K562 (cell line): ENCODE measurements at regions not wholly inside any gene's neighbourhood (a gene's known extent, or its start where the extent isn't known, plus 50 kb on each side); places are given as distances from the start of the nearest gene placed in this dataset.

Experiments used
- ATAC-seq: fragments of 200-7000 bp; cut with Tn5 transposase; 3 replicates; pipeline ENCODE4 v1.9.1; 2020; ENCODE audit warnings: moderate library complexity
- BruUV-seq: library from RNA; stranded (reverse); fragments of 400-500 nt; replicated peaks from 2 replicates; lab custom pipeline; 2021; lab: Mats Ljungman, UMichigan
- CTCF ChIA-PET: fragments of 300-600 bp; formaldehyde crosslinking; extraction: SDS; loops from one replicate; lab custom pipeline; 2021; ENCODE audit warnings: low intra/inter-chr PET ratio; lab: Yijun Ruan, JAX
- POLR2A ChIA-PET: fragments of 300-600, 350-650 bp; sonication (Branson Sonifier 250); formaldehyde crosslinking; extraction: SDS; loops from one replicate; lab custom pipeline; 2021; ENCODE audit warnings: antibody characterized with exemption, inconsistent platforms; lab: Yijun Ruan, JAX
- DNase-seq, 4 experiments: peaks; one replicate each; pipeline versions ENCODE4 v3.0.0 to v3.0.0-alpha.2; 2011 to 2018; ENCODE audit warnings: low spot score in 3 of 4, mixed read lengths in 3 of 4; ENCODE audit errors: extremely low read depth in 1 of 4
- FAIRE-seq: peaks from 2 replicates; lab custom pipeline; 2011; peaks lifted over from hg19 to GRCh38; lab: Jason Lieb, UNC
- H2AFZ ChIP-seq: 2 replicates; pipeline ENCODE4 v1.6.0; 2011; ENCODE audit warnings: low read depth, low read length, control low read depth, inconsistent platforms
- H3K27ac ChIP-seq: fragments of 200-600 bp; 3 replicates; pipeline ENCODE4 v1.8.0; 2011; ENCODE audit warnings: low read depth, mild to moderate bottlenecking, control low read depth, inconsistent platforms, low read length, moderate library complexity, mixed read lengths; ENCODE audit errors: extremely low read depth
- H3K27me3 ChIP-seq, 2 experiments: fragments of 300-600 bp in 1 of 2; 2 replicates in 1 of 2; 3 replicates in 1 of 2; pipeline versions ENCODE4 v1.6.0 to v1.8.0; 2011; ENCODE audit warnings: inconsistent platforms in 2 of 2, low read length in 2 of 2, mild to moderate bottlenecking in 1 of 2, mixed read lengths in 1 of 2, moderate library complexity in 1 of 2; ENCODE audit not compliant: control insufficient read depth in 2 of 2, insufficient read depth in 2 of 2
- H3K36me3 ChIP-seq: fragments of 300-600 bp; 3 replicates; pipeline ENCODE4 v1.8.0; 2011; ENCODE audit warnings: mild to moderate bottlenecking, low read length, inconsistent platforms; ENCODE audit not compliant: control insufficient read depth, insufficient read depth
- H3K4me1 ChIP-seq, 2 experiments: fragments of 200-600 bp in 1 of 2; replicated peaks in 1 of 2; 2 replicates in 1 of 2; 3 replicates in 1 of 2; pipeline versions ENCODE4 v1.5.1 to v1.8.0; 2011; ENCODE audit warnings: inconsistent platforms in 2 of 2, low read length in 2 of 2, mild to moderate bottlenecking in 1 of 2, mixed read lengths in 1 of 2, moderate library complexity in 1 of 2; ENCODE audit not compliant: control insufficient read depth in 2 of 2, insufficient read depth in 2 of 2
- H3K4me2 ChIP-seq: 2 replicates; pipeline ENCODE4 v1.6.1; 2011; ENCODE audit warnings: low read length, control low read depth, inconsistent platforms, mixed read lengths; ENCODE audit not compliant: insufficient read depth
- H3K4me3 ChIP-seq: fragments of 200-600 bp; sonication (generic), shearing (Covaris generic); 2 replicates; pipeline ENCODE4 v1.5.1; 2016; ENCODE audit warnings: control low read depth, inconsistent platforms
- H3K79me2 ChIP-seq: fragments of 200-600 bp; 3 replicates; pipeline ENCODE4 v1.8.0; 2011; ENCODE audit warnings: low read length, inconsistent platforms; ENCODE audit not compliant: control insufficient read depth, insufficient read depth
- H3K9ac ChIP-seq, 2 experiments: 2 replicates each; pipeline versions ENCODE4 v1.6.0 to v1.6.1; 2011; ENCODE audit warnings: low read depth in 2 of 2, low read length in 2 of 2, control low read depth in 1 of 2, inconsistent platforms in 1 of 2, mild to moderate bottlenecking in 1 of 2, mixed read lengths in 1 of 2; ENCODE audit not compliant: insufficient read depth in 1 of 2
- H3K9me1 ChIP-seq: one replicate; pipeline ENCODE4 v1.6.0; 2011; ENCODE audit warnings: inconsistent platforms, mild to moderate bottlenecking, low read length, moderate library complexity; ENCODE audit not compliant: control insufficient read depth, insufficient read depth
- H3K9me3 ChIP-seq: replicated peaks from 2 replicates; pipeline ENCODE4 v1.5.1; 2011; ENCODE audit warnings: low read depth, low read length, inconsistent platforms; ENCODE audit not compliant: control insufficient read depth, insufficient read depth
- H4K20me1 ChIP-seq: replicated peaks from 2 replicates; pipeline ENCODE4 v1.6.1; 2011; ENCODE audit warnings: low read length, inconsistent platforms, mixed read lengths; ENCODE audit not compliant: control insufficient read depth, insufficient read depth
- BRD9 ChIP-seq: fragments of 450-650 bp; IDR thresholded peaks from 2 replicates; pipeline ENCODE4 v1.6.1; 2018; ENCODE audit warnings: low read depth; ENCODE audit not compliant: partially characterized antibody
- NBN ChIP-seq: fragments of 450-650 bp; IDR thresholded peaks from 2 replicates; pipeline ENCODE4 v1.6.1; 2016; ENCODE audit warnings: low read depth, mild to moderate bottlenecking
- PBX2 ChIP-seq, 2 experiments: IDR thresholded peaks in 1 of 2; conservative IDR thresholded peaks in 1 of 2; 2 replicates each; pipeline ENCODE4 v1.6.1; 2016; ENCODE audit warnings: low read depth in 2 of 2, mild to moderate bottlenecking in 1 of 2, missing compliant biosample characterization in 1 of 2, missing genetic modification characterization in 1 of 2, moderate library complexity in 1 of 2
- WGBS: fragments of 100-300 bp; shearing (Covaris generic); methylation state at CpG from one replicate; pipeline ENCODE4 v1.1.6; 2016; ENCODE audit warnings: low coverage, mixed read lengths; ENCODE audit not compliant: insufficient coverage; ENCODE audit errors: missing lambda C conversion rate; 5-methylcytosine and 5-hydroxymethylcytosine counted together
- in situ Hi-C: fragments of 300-500 bp; cut with MboI; formaldehyde crosslinking; loops from 4 replicates; pipeline ENCODE4 v1.15.0; 2018; ENCODE audit warnings: inconsistent platforms, mixed read lengths
- intact Hi-C: fragments of 100-400 bp; cut with micrococcal nuclease; formaldehyde crosslinking; loops from 2 replicates; pipeline ENCODE4 v1.14.2; 2022

- TF ChIP-seq PBX2 (CRISPR knock-in tag; IDR thresholded peaks at IDR 0.05; ENCODE audit: low read depth) = no peak
- no peak for TF ChIP-seq PBX2 (tag; conservative IDR thresholded peaks at IDR 0.05; ENCODE audit: low read depth)
These were observed 515.4 kb downstream of the RAB38 start (continued) for GRCh38 chr11:87659807-87660206.

GRCh38 chr11:87645626-87646025 is 529.6 kb downstream of the RAB38 start:
- H3K36me3 ChIP-seq = no peaks in the 10 kb centered on the region
- no peak for ATAC-seq
- ChIA-PET CTCF (no interaction called here), POLR2A (no interaction called here)
- H3K27me3 ChIP-seq = no peaks in the 10 kb centered on the region
- no peak overlapping the region for H3K27ac ChIP-seq
- DNase-seq = no peak
- no peak overlapping the region for H3K4me3 ChIP-seq
- no peaks in the 10 kb centered on the region for H3K79me2 ChIP-seq
- in situ Hi-C loops (no loop called here), intact Hi-C loops (no loop called here)
- H3K4me2 ChIP-seq = no peak overlapping the region
- BruUV-seq = no TSS peak
- no peaks in the 10 kb centered on the region for H3K9me1 ChIP-seq
- 0% methylated on average over 1 of the region's 1 CpG for WGBS
- H4K20me1 ChIP-seq = no peaks in the 10 kb centered on the region
- no peak for FAIRE-seq
- H3K4me1 ChIP-seq = no peaks in the 10 kb centered on the region
- H3K9ac ChIP-seq = no peak overlapping the region
- no peaks in the 10 kb centered on the region; the same call in 1 of the 2 replicates for H3K9me3 ChIP-seq
- TF ChIP-seq BRD9 (no peak), NBN (no peak)
- no peak overlapping the region for H2AFZ ChIP-seq
